GM21447 (cell line): ENCODE measurements at regions not wholly inside any gene's neighbourhood (a gene's known extent, or its start where the extent isn't known, plus 50 kb on each side); places are given as distances from the start of the nearest gene placed in this dataset.
A peak's percentile ranks its signal among the peaks of the same experiment; 100 is the strongest.

Experiments used
- ATAC-seq: cut with Tn5 transposase; IDR thresholded peaks from one replicate; pipeline ENCODE4 v1.9.1; 2021; ENCODE audit not compliant: unreplicated experiment

DNA sequence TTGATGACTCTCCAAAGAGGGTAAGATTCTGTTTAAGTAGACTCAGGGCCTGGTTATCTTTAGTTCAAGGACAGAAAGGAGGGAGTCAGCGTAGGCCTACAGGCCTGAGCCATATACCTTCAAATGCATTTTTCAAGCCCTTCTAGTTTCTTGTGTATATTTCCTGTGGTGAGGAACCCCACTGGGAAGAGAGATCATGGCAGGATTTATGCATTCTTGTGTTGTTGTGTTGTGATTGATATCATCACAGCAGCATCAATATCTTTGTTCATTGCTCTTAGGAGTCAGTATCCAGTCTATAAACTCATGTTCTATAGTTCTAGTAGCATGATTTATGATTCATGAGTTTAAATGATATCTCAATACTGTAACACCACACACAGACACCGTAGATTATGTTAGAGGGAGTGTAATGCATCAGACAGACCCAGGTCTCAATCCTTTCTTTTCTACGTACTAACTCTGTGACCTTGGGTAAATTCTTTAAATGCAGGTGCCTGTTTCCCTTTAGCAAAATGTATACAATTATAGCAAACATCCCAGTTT lies 427.5 kb downstream of the PDCD6IP start:
- no peak for ATAC-seq

DNA sequence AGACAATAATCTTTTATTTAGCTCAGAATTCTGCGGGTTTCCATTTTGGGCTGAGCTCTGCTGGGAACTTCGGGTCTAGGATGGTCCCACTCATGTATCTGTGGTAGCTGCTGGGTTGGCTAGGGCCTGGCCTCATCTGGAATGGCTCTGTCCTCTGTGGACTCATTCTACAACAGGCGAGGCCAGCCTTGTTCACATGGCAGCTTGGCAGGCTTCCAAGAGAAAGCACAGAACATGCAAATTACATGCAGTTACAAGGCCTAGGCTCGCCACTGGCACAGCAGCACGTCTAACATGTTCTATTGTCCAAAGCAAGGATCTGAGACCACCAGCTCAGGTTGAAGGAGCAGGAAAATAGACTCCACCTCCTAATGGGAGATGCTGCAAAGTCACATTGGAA lies 431.4 kb downstream of the PDCD6IP start:
- ATAC-seq = no peak

DNA sequence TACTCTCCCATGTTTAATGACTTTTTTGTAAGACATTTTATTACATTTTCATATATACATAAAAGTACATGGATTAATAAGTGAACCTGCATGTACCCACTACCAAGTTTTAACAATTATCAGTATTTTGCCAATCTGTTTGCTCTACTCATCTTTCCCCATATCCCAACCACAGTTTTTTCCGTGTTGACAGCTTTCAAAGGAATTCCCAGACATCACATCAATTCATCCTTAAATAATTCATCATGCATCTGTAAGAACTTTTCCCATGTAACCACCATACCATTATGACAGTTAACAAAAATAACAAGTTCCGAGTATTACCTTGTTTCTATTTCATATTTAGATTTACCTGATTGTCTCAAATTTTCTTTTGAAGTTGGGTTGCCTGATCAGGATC lies 436.7 kb downstream of the PDCD6IP start:
- no peak for ATAC-seq

DNA sequence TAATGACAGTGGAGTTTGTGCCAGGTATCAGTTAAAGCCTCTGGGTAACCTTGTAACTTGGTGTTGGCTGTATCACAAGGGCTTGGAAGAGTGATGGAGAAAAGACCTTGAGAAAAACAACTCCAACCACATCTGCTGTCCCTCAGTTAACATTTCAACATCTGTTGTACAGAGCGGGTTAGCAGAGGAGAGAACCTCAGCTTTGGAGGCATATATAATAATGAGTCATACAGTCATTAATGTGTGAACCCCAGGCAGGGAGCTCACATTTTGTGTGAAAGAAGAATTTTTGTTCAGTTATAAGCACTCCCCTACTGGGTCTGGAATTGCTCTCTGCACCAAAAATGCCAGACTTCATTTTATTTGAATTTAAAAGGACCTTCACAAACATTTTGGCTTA lies 439.5 kb downstream of the PDCD6IP start:
- no peak for ATAC-seq

DNA sequence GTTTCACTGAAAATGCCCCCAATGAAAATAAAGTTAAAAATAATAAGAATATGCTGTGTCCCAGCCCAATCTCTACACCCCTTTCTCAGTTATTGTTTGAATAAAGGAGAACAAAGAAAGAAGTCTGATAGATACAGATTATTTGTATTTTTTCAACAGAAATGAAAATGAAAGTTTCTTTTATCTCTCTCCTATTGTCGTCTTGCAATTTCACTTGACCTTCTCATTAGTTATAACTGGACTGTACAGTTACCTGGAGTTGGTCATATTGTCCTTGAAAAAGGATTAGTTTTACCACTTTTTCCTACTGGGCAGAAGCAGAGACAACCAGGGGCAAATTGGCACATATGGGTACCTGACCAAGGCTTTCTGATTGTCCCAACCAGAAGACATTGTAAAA lies 440.0 kb downstream of the PDCD6IP start:
- ATAC-seq = no peak

DNA sequence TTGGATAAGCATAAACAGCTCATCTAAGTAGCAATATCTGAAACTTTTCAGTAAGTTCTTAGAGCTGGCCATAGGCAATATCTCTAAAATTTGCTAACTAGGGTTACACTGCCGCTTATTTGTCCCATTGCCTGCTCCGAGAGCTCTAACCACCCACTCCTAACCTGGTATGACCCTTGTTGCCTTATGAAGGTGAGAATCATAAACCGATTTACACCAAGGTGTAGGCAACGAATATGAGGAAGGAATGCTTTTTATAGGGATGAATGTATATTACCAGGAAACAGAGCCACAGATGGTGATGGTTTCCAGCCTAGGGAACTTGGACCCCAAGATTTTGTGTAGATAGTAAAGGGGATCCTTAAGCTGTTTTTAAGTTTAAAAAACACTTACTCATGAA lies 440.9 kb downstream of the PDCD6IP start:
- ATAC-seq = no peak

DNA sequence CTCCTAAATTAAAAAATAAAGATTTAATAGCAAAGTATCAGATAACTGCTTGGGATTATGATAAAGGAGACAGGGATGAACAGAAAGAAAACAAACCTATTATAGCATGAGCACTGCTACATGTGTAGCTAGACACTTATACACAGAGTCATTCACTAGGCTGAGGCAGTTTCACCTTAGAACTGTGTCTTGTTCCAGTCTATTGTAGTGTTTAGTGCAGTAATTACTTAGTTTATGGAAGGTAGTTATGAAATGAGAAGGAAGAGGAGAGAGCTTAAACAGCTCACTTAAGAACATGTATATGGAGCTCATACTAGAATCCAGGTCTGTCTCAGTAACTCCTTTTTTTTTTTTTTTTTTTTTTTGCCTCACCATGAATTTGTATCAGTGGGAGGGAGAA lies 441.4 kb downstream of the PDCD6IP start:
- no peak for ATAC-seq

DNA sequence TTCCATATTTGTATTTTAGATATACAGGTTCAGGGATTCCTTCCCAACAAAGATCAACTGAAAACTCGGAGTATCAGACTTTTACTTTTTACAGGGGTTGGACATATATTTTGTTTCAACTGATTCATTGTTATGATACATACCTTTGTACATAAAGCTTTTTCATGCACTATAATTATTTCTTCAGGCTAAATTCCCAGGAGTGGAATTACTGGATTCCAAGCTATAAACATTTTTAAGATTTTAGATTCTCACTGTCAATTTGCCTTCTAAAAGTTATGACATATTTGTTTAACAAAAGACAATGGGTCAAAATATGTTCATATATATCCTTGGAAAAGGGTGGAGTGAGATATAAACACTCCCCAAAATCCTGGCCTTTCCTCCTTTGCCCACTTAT lies 449.0 kb downstream of the PDCD6IP start:
- ATAC-seq = no peak

DNA sequence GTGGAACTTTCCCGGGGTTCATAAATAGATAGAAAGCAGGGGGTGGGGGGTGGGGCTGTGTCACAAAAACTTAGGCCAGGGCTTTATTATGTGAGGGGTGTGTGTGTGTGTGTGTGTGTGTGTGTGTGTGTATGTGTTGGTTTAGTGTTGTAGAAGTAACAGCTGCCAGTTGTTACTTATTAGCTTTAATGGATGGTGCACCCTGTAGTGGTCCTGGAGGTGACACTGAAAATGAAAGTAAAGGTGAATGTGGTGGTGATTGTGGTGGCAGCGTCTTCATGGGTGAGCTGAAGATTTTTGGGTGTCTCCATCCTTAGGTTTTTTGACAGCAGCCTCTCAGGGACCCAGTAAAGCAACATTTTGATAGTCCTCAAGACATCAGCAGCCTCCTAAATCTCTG lies 449.9 kb downstream of the PDCD6IP start:
- ATAC-seq = peak; percentile 99

DNA sequence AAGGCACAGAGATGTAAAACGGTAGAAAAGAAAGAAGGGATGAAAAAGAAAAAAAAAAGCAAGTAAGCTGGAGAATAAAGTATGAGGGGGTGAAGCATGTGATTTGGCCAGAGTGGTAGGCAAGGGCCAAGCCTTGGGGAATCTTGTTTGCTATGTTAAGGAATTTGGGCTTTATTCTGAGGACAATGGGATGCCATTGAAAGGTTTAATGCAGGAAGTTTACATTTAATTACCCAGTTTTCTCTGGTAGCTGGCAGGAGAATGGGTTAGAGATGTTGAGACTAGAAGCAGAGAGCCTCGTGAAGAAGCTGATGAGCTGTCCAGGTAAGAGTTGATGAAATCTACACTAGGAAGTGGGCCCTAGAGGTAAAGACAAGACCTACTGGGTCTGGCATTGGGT lies 455.9 kb downstream of the PDCD6IP start:
- no peak for ATAC-seq

DNA sequence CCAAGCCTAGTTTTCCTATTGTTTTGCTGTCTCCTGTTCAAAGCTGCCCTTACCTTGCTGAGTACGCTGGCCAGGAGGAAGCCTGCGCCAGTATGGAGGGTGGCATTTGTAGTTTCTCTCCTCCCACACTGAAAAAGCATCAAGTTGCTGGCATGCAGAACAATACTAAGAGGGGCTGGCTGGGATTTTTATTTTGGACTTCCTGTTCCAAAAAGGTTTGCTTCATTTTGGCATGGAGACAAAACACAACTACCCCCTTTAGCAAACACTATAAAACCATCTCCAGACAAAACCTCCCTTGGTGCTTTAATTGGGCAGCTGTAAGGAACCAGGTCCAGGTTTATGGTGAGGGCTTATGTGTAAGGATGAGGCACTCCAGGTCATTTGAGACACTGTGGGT lies 457.6 kb downstream of the PDCD6IP start:
- no peak for ATAC-seq

DNA sequence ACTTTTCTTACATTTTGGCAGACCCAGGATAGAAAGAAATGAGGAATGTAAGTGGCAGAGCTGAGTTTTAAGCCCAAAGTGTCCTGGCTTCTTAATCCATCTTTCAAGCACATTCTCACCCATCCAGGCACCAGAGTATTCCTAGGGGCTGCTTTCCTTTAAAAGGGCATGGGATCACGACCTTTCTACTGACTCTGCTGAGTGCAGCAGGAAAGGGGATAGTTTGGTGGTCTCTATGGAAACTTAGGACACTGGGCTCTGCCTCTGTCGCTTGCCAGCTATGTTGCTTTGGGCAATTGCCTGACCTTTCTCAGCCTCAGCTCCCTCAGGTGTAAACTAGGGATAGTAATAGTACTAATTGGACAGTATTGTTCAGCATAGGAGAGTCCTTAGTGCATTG lies 458.4 kb downstream of the PDCD6IP start:
- no peak for ATAC-seq

DNA sequence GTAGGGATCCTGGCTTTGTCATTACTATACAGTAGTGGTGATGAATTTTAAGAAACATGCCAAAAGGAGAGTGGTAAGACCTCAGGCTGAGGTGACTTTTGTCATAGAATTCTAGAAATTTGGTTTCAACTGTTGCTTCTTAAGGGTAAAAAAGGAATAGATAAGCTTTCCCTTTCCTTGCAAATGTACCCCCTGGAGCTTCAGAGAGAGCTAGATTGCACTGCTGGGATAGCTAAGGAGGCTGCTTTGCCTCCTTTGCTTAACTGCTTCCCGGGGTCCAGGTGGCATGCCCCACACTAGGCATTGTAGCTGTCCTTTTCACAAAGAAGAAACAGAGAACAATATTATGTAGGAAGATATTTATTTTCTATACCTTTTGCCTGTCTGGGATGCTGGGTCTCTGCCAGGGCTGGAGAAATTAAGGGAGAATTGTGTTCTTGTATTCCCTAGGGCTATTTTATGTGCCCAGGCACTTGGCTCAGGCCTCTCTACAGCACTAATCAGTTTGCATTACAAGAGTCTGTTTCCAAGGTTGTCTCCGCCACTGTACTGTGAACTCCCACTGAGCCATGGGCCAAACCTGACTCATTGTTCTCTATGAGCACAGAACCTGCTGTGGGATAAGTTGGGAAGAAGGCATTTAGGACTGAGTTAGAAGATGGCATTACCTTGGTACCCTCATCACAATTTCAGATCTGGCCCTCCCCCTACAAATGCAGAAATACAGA lies 460.0 kb downstream of the PDCD6IP start:
- no peak for ATAC-seq

DNA sequence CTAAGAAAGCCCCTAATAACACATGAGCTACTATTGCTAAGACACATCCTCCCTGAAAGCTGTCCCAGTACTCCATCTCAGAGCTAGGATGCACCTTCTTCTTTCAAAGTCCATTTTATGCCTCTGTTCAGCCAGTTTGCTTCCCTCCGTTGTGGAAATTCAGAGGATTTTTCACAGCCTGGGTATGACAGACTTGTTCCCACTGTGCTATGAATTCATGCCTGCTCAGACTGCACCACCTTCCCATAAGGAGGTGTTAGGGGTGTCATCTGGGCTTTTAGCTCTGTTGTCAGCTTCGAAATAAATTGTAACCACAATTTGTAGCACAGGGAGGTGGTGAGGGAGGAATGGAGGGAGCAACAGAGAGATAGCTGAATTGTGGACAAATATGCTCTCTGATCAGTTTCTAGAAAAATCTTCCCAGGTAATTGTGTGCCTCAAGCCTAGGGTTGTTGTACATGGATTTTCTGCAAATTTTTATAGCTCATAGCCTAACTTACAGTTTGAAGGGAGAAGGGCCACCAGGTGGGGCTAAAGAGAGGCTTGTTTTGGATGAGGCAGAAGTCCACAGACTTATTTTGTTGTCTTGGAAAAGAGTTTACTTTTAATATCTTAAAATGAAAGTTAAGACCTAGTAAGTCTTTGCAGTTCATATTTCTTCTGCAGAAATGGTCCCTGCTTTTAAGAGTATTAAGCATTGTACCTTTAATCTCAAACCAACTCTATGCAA lies 462.0 kb downstream of the PDCD6IP start:
- ATAC-seq = peak; percentile 38

DNA sequence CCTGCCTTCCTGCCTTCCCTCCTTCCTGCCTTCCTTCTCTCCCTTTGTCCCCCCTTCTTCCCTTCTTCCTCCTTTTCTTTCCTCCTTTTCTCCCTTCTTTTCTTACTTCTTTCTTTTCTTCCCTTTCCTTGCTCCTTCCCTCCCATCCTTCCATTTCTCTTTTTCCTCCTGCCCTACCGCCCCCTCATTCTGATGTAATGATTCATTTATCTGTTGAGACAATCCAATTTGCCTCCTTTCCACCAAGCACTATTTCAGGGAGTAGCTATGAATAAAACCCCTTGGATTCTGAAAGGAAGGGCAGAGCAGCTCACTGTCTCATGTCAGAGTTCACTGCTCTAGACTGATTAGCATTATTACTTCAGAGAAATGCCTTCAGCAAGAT lies 462.6 kb downstream of the PDCD6IP start:
- ATAC-seq = no peak

DNA sequence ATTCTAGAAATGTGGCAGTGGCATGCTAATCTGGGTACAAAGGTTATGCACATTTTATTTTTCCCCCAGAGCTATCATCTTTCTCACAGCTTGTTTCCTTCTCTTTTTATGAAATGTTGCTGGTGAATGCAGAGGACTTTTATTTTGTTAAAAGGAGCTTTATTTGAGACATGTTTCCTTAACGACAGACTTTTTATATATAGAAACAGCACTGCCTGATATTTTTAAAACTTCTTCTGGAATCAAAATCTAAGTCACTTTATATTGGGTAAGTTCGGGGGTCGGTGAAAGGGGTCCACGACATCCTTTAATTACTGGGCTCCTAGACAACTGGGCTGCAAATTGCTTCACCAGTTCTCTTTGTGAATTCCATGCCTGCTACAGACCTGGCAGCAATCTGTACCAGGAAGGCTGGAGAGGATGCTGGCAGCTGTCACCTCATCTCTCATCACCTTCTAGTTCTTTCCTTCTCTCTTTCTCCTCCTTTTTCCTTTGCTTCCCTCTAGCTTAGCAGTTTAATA lies 464.7 kb downstream of the PDCD6IP start:
- no peak for ATAC-seq

DNA sequence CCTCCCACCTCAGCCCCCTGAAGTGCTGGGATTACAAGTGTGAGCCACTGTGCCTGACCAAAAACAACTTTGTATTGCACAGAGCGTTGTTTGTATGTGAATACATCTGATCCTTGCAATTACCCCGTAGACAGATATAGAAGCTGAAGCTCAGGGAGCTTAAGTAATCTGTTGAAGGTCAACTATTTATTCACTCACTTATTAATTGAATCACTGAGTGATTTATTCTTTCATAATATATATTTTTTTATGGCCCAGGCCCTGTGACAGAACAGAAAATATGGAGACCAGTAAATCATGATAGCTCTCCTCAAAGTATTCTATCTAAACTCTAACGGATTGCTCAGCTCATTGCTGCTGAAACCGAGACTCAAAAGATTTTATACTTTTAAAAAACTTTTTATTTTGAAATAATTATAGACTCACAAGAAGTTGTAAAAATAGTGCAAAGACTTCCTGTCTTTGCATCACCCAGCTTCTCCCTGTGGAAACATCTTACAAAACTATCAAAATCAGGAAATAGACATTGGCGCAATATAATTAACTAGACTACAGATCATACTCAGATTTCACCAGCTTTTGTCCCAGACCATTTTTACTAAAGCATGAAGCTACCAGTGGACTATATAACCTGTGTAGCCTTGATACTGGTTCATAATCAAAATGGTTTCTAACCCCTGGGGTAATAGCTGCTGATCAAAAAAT lies 466.1 kb downstream of the PDCD6IP start:
- ATAC-seq = no peak

DNA sequence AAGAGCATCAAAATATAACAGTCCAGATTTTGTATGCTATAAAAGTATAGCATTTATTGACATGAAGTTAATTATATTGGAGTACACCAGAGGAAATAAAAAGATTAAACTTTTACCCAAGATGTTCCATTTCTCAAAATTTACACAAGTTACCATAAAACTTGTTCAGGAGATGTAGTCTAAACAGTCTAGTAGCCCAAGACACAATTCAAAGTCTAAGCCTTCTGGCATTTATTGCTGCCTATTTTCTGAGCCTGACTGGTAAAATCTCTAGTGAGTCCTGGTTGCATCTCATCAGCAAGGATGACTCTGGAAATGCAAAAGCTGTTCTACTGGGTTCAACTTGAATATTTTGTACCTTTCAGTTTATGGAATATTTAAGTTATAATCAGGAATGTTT lies 468.7 kb downstream of the PDCD6IP start:
- no peak for ATAC-seq

DNA sequence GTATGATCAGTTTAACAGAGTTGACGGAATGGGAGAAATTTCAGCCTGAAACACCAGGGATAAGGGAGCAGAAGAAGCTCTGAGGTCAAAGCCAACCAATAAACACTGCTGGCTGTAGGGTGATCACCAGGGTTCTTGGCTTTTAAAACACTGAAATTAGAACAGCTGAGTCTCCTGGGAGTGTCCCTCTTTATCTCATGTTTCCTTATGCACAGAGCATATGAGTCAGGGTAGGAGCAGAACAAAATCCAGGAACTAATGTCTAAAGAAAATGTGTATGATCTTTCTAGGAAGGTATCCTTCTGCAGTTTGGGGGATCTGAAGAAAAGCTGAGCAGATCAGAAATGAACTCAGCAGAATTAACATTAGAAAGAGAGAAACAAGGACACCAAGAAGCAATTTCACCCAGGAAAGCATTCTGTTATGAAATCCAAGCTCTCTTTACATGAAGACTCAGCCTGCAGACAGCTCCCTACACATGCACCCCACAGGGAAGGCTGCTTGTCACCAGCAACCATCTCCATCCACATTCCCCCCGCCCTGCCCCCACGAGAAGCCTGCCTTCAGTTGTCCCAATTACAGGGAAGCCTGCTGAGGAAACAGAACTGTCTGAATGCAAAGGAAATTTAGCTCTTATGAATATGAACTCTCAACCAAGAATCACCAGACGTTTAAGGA lies 469.7 kb downstream of the PDCD6IP start:
- ATAC-seq = no peak

DNA sequence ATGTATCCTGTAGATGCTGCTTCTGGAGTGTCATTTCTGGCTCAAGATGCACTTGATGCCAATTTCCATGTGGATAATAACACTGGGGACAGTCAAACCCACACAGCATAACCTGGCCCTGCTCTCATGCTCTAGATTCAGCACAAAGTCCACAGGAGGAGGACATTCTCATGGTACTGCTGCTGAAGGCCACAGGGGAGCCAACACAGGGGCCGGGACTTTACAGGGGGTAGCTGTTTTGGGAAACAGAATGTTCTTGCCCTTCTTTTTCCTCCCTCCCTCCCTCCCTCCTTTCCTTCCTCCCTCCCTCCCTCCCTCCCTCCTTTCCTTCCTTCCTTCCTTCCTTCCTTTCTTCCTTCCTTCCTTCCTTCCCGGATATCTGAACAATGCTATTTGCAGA lies 477.4 kb downstream of the PDCD6IP start:
- no peak for ATAC-seq

DNA sequence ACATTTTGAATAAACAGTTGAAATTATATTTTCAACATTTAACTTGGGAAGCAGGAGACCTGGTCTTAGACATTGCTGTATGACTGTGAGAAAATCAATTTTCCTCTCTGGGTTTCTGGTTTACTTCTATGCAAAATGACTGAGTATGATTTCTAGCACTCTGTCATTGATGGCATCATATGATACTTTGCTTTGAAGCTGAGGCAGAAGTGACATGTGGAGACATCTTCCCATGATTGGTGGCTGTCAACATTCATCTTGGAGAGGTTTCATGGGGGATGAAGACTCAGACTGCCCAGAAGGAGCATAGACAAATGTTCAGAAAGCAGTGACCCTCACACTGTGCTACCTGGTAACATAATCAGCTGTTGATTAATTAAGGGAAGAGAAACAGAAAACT lies 477.9 kb downstream of the PDCD6IP start:
- no peak for ATAC-seq
